Heart left ventricle (tissue), 13 donors: ENCODE measurements at regions not wholly inside any gene's neighbourhood (a gene's known extent, or its start where the extent isn't known, plus 50 kb on each side); places are given as distances from the start of the nearest gene placed in this dataset.

Source experiments
- CTCF ChIP-seq, 12 donors: fragments of 200-600 bp; sonication (generic) in 4 of 12; IDR thresholded peaks; one replicate each; pipeline versions ENCODE4 v1.5.0 to v1.8.0; 2018 to 2022; ENCODE audit warnings: antibody characterized with exemption in 12 of 12, mild to moderate bottlenecking in 5 of 12
- POLR2A ChIP-seq, 2 donors: fragments of 450-650 bp; IDR thresholded peaks; one replicate each; pipeline ENCODE4 v1.6.1; 2017; ENCODE audit warnings: antibody characterized with exemption in 2 of 2, mild to moderate bottlenecking in 2 of 2, moderate library complexity in 2 of 2
- donor health status: ischemic (EF 13 %, LVEDD 7.1; RV severe dilation, severe dysfunction).
- donor health status: DM: no; HTN: yes; CAD: no.
- donor health status: DM: no; HTN: no; CAD: no.
- donor health status: ischemic (EF 25% LVEDD 6.9; RV normal size, moderate dysfunction).
- donor health status: ischemic (EF 25% LVEDD 5.7; RV mildly dilated, moderate dysfunction).
- donor health status: ischemic (EF 35%, LVEDD 5.7; RV mildly dilated, moderate dysfunction).
- donor health status: nonischemic (EF 11% LVEDD 7.7; RV severe dilation, severe dysfunction).
- donor health status: DM: yes; HTN: yes; CAD: no.
- donor health status: PGD.
- donor health status: ischemic (EF 29% LVEDD 5.4; RV normal size, mild dysfunction).
- donor health status: nonischemic (EF 23%, LVEDD 6.1; RV moderate dilation, normal function).

GRCh38 chr10:8273749-8274148 is 219.3 kb downstream of the GATA3 start:
- TF ChIP-seq CTCF (IDR thresholded peaks at IDR 0.05) (no peak), POLR2A (IDR thresholded peaks at IDR 0.05) (no peak)
